Ascending aorta (tissue), 2 donors: ENCODE measurements at regions not wholly inside any gene's neighbourhood (a gene's known extent, or its start where the extent isn't known, plus 50 kb on each side); places are given as distances from the start of the nearest gene placed in this dataset.

Source experiments
- DNase-seq, 2 donors: peaks; one replicate each; pipeline ENCODE4 v3.0.0-alpha.2; 2019; ENCODE audit warnings: low spot score in 2 of 2
- H3K27ac ChIP-seq, 2 donors: fragments of 200-600 bp; sonication (generic); one replicate each; pipeline ENCODE4 v1.5.1; 2016 to 2017; ENCODE audit warnings: mild to moderate bottlenecking in 1 of 2
- H3K27me3 ChIP-seq: fragments of 200-600 bp; sonication (generic); one replicate; pipeline ENCODE4 v1.5.1; 2017
- H3K36me3 ChIP-seq, 2 donors: fragments of 200-600 bp; sonication (generic); one replicate each; pipeline ENCODE4 v1.5.1; 2016
- H3K4me1 ChIP-seq, 2 donors: fragments of 200-600 bp; sonication (generic); one replicate each; pipeline ENCODE4 v1.5.1; 2016 to 2017; ENCODE audit warnings: mild to moderate bottlenecking in 1 of 2
- H3K4me3 ChIP-seq, 2 donors: fragments of 200-600 bp; sonication (generic); one replicate each; pipeline ENCODE4 v1.5.1; 2016 to 2017; ENCODE audit warnings: mild to moderate bottlenecking in 1 of 2
- H3K9me3 ChIP-seq, 2 donors: fragments of 200-600 bp; sonication (generic); one replicate each; pipeline ENCODE4 v1.5.1; 2016
- intact Hi-C: fragments of 100-400 bp; cut with DNase I; formaldehyde crosslinking; loops from one replicate; pipeline ENCODE4 v1.15.1; 2023
- TF ChIP-seq, protein P1 (sequence below), 3 experiments: fragments of 200-600 bp in 2 of 3; fragments of 450-650 bp in 1 of 3; sonication (generic) in 2 of 3; IDR thresholded peaks; one replicate each; pipeline ENCODE4 v1.5.1; 2016 to 2019; ENCODE audit warnings: antibody characterized with exemption in 3 of 3, mild to moderate bottlenecking in 1 of 3, moderate library complexity in 1 of 3

DNA sequence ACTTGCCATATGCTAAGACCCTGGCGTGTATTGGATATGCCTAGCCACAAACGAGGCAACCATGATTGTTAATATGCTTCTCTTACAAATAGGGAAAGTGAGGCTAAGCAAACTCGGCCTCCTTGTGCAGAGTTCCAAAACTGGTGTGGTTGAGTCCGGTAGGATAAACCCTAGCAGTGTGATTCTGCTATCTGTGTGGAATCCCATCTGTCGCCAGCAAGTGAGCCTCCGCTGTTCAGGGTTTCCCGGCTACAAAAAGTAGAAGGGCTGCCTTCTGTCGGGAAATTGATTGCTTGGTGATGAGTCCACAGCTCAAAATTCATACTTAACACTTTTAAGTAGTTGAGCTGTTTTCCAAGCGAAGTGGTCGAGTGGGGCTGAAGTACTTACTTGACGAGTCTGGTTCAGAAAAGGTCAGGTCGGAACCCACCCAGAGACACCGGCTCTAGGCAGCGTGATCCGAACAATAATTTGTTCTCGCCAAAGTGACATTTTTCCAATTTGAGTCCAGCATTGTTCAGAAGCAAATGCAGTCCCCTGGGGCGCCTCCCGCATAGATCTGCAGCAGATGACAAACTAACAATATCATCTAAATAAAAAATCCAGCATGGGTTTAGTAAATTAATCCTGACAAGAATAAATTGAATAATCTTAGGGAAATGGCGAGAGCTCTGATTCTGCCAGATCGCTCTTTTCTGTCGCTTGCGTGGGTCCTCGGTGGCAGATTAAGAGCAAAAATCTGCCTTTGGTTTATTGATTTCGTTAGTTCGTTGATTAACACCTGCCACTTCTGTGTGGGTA is 686.7 kb upstream of the RBFOX1 start:
- Histone ChIP-seq H3K36me3 (no peaks in the 10 kb centered on the region), H3K27ac (no peak overlapping the region), H3K4me1 (no peaks in the 10 kb centered on the region), H3K27me3 (no peaks in the 10 kb centered on the region), H3K9me3 (no peaks in the 10 kb centered on the region), H3K4me3 (no peak overlapping the region)
- TF ChIP-seq, protein P1, sequence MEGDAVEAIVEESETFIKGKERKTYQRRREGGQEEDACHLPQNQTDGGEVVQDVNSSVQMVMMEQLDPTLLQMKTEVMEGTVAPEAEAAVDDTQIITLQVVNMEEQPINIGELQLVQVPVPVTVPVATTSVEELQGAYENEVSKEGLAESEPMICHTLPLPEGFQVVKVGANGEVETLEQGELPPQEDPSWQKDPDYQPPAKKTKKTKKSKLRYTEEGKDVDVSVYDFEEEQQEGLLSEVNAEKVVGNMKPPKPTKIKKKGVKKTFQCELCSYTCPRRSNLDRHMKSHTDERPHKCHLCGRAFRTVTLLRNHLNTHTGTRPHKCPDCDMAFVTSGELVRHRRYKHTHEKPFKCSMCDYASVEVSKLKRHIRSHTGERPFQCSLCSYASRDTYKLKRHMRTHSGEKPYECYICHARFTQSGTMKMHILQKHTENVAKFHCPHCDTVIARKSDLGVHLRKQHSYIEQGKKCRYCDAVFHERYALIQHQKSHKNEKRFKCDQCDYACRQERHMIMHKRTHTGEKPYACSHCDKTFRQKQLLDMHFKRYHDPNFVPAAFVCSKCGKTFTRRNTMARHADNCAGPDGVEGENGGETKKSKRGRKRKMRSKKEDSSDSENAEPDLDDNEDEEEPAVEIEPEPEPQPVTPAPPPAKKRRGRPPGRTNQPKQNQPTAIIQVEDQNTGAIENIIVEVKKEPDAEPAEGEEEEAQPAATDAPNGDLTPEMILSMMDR (IDR thresholded peaks at IDR 0.05) = no peak
- DNase-seq = no peak
- intact Hi-C loops = no loop called here

GRCh38 chr16:6644916-6645315 is 687.7 kb upstream of the RBFOX1 start:
- Histone ChIP-seq H3K27ac (no peak overlapping the region), H3K36me3 (no peaks in the 10 kb centered on the region), H3K4me1 (no peaks in the 10 kb centered on the region), H3K4me3 (no peak overlapping the region), H3K9me3 (no peaks in the 10 kb centered on the region), H3K27me3 (no peaks in the 10 kb centered on the region)
- TF ChIP-seq, protein P1 (IDR thresholded peaks at IDR 0.05) = no peak
- intact Hi-C loops = no loop called here
- no peak for DNase-seq

GRCh38 chr16:6643080-6643686 is 689.5 kb upstream of the RBFOX1 start:
- peak in 1 of 2 donors; percentile 70 for DNase-seq
- Histone ChIP-seq H3K27ac (no peak overlapping the region), H3K9me3 (no peaks in the 10 kb centered on the region), H3K27me3 (no peaks in the 10 kb centered on the region), H3K36me3 (no peaks in the 10 kb centered on the region), H3K4me3 (no peak overlapping the region), H3K4me1 (no peaks in the 10 kb centered on the region)
- TF ChIP-seq, protein P1 (IDR thresholded peaks at IDR 0.05) = peak; percentile 23 to 81 (median 73)
- intact Hi-C loops = no loop called here

DNA sequence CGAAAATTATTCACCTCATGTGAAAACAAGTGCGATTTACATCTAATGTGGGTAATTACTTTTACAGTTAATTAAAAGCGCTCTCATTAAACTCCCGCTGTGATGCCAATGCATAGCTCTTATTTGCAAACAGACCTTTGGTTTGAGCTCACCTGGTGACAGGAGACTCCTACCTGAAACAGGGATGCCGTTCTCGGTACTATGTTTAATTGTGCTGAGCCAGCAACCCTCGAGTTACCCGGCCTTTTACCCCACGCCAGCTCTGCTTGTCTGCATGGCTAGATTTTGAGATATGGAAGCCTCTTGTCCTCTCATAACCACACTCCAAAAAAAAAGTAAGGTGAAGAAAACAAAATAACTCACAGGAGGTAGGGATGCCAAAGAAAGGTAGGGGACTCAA is 690.4 kb upstream of the RBFOX1 start:
- no peak for DNase-seq
- H3K36me3 ChIP-seq = no peaks in the 10 kb centered on the region
- no peaks in the 10 kb centered on the region for H3K4me1 ChIP-seq
- no peaks in the 10 kb centered on the region for H3K27me3 ChIP-seq
- no peaks in the 10 kb centered on the region for H3K9me3 ChIP-seq
- H3K4me3 ChIP-seq = no peak overlapping the region
- intact Hi-C loops = no loop called here
- TF ChIP-seq, protein P1 (IDR thresholded peaks at IDR 0.05) = no peak
- H3K27ac ChIP-seq = no peak overlapping the region

- no peaks in the 10 kb centered on the region for H3K36me3 ChIP-seq
Measured at GRCh38 chr16:6641091-6641490, 691.6 kb upstream of the RBFOX1 start.

More at GRCh38 chr16:6641091-6641490, 691.6 kb upstream of the RBFOX1 start:
- Histone ChIP-seq H3K4me1 (no peaks in the 10 kb centered on the region), H3K9me3 (no peaks in the 10 kb centered on the region), H3K27me3 (no peaks in the 10 kb centered on the region), H3K27ac (no peak overlapping the region), H3K4me3 (no peak overlapping the region)
- TF ChIP-seq, protein P1 (IDR thresholded peaks at IDR 0.05) = no peak
- DNase-seq = no peak
- intact Hi-C loops = no loop called here
